ENCODE measurements at regions not wholly inside any gene's neighbourhood (a gene's known extent, or its start where the extent isn't known, plus 50 kb on each side); places are given as distances from the start of the nearest gene placed in this dataset.

DNA sequence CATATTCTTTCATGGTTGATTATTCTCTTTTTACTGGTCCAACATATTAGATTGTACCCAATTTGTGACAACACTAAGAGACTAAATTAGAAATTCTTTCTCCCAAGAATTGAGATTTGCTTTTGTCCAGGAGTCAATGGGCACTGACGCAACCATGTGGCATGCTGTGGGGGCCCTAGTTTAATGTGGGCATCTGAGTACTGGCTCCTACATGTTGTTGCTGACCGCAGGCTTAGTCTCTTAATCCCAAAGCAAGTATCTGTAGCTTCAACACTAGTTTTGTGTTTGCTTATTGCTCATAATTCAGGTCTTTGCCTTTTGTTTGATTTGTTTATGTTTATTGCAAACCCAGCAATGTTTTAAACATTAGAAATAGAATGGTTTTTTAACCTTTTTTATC lies 263.4 kb upstream of the NDST4 start:
- no peak for TF ChIP-seq CTCF (IDR thresholded peaks at IDR 0.05; ENCODE audit: poor library complexity)
- TF ChIP-seq EZH2 (IDR thresholded peaks at IDR 0.05; ENCODE audit: borderline replicate concordance), result no peak

Data from hepatocyte (in vitro differentiated cells).